ENCODE measurements at regions not wholly inside any gene's neighbourhood (a gene's known extent, or its start where the extent isn't known, plus 50 kb on each side); places are given as distances from the start of the nearest gene placed in this dataset.

DNA sequence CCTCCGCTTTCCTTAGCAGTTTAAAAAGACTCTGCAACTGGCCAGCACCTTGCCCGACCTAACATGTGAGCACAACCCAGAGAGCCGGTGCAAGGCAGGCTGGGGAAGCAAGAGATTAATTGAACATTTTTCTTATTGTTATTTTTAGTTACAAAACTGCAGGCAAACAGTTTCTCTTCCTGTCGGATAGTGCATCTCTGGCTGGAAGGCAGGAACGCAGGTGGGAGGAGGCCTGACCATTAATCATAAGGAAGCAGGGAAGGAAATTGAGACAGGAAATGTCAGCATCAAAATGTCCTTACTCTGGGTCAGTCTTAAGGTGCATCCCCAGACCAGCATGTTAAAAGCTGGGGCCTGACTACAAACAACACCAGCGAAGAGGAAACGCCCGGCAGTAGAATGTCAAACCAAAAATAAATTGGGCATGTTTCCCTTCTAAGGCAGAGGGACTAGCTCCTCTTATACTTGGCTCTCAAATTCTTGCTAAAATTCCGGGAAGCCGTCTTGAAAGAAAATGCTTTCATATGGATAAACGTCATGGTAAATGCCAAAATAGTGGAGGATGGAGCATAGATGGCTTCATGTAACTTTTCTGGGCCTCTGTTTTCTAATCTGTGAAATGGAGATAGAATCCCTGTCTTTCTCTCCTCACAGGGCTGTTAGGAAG, 226.8 kb downstream of the RAP2A start:
- Histone ChIP-seq H3K27me3 (no peaks in the 10 kb centered on the region), H3K9me3 (no peaks in the 10 kb centered on the region), H3K4me3 (no peak overlapping the region), H3K4me1 (no peaks in the 10 kb centered on the region), H3K27ac (no peak overlapping the region), H3K36me3 (no peaks in the 10 kb centered on the region)
- no peak for DNase-seq
- 51 to 66% methylated on average over 11 of the region's 11 CpGs for WGBS, 2 donors
- no peak for ATAC-seq
- TF ChIP-seq, protein P1, sequence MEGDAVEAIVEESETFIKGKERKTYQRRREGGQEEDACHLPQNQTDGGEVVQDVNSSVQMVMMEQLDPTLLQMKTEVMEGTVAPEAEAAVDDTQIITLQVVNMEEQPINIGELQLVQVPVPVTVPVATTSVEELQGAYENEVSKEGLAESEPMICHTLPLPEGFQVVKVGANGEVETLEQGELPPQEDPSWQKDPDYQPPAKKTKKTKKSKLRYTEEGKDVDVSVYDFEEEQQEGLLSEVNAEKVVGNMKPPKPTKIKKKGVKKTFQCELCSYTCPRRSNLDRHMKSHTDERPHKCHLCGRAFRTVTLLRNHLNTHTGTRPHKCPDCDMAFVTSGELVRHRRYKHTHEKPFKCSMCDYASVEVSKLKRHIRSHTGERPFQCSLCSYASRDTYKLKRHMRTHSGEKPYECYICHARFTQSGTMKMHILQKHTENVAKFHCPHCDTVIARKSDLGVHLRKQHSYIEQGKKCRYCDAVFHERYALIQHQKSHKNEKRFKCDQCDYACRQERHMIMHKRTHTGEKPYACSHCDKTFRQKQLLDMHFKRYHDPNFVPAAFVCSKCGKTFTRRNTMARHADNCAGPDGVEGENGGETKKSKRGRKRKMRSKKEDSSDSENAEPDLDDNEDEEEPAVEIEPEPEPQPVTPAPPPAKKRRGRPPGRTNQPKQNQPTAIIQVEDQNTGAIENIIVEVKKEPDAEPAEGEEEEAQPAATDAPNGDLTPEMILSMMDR (IDR thresholded peaks at IDR 0.05) = no peak
- intact Hi-C loops (cut with DNase I) = no loop called here
- FAIRE-seq = no peak

DNA sequence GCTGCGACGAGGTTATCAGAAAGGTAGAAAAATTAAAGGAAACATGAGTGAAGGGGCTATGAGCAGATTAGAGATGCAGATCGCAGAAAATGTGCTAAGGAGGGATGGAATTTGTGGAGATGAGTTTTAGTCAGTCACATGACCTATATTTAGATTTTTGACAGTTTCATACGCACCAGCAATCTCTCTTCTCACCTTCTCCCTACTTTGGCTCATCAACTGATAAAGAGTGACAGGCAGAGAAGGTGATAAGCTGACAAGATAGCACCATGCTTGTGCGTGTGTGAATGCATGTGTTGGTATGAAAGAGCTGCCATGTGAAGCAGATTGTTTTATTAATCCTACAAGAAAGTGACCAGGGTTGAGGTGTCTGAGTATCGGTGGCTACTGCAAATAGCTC, 252.6 kb downstream of the RAP2A start:
- no peak for ATAC-seq
- intact Hi-C loops (cut with DNase I) = no loop called here
- Histone ChIP-seq H3K9me3 (no peaks in the 10 kb centered on the region), H3K27ac (no peak overlapping the region), H3K4me3 (no peak overlapping the region), H3K36me3 (no peaks in the 10 kb centered on the region), H3K27me3 (no peaks in the 10 kb centered on the region), H3K4me1 (no peaks in the 10 kb centered on the region)
- DNase-seq = no peak
- 47 to 57% methylated on average over 6 of the region's 6 CpGs for WGBS, 2 donors
- TF ChIP-seq, protein P1 (IDR thresholded peaks at IDR 0.05) = no peak
- no peak for FAIRE-seq

DNA sequence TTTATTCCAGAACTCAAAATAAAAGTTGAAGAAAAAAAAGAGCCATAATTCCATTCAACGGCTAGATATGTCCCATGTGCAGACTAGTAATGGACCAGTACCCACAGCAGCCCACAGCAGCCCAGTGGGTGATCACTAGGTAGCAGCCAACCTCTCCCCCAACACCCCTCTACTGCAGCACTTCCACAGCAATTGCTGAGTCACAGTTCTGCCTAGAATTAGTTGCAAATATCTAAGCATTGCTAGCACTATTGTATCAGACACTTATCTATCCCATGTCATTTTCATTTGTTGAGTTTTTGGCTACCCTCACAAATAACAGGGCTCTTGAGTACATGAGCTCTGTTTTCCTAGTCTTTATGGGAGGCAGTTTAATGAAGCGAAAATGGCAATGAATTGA, 258.7 kb downstream of the RAP2A start:
- no peak for DNase-seq
- no peak for FAIRE-seq
- ATAC-seq = no peak
- intact Hi-C loops (cut with DNase I) = no loop called here
- WGBS, 2 donors = 66 to 69% methylated on average over 2 of the region's 2 CpGs
- Histone ChIP-seq H3K4me1 (no peaks in the 10 kb centered on the region), H3K27ac (no peak overlapping the region), H3K4me3 (no peak overlapping the region), H3K9me3 (no peaks in the 10 kb centered on the region), H3K36me3 (no peaks in the 10 kb centered on the region), H3K27me3 (no peaks in the 10 kb centered on the region)
- TF ChIP-seq, protein P1 (IDR thresholded peaks at IDR 0.05) = no peak

DNA sequence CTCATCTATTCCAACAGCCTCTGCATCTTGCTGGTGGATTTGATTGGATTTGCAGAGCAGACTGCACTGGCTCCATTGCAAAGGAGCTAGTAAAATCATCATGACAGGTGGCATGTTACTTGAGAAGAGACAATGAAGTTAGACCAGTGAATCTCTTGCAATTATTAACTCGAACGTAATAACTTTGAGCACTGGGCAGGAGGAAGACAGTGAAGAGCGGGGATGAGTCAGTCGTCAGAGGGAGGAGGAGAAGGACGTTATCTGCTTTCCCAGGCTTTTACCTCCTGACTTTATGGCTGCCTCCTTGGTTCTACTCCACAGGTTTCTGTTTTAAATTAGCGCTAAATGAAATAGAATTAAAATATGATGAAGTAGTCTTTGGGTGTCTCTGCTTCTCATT, 257.8 kb upstream of the IPO5 start:
- H3K36me3 ChIP-seq = no peaks in the 10 kb centered on the region
- H3K4me1 ChIP-seq = no peaks in the 10 kb centered on the region
- TF ChIP-seq, protein P1 (IDR thresholded peaks at IDR 0.05) = no peak
- H3K4me3 ChIP-seq = no peak overlapping the region
- no peak for ATAC-seq
- no peak for DNase-seq
- intact Hi-C loops (cut with DNase I) = no loop called here
- no peaks in the 10 kb centered on the region for H3K27me3 ChIP-seq
- FAIRE-seq = no peak
- H3K27ac ChIP-seq = no peak overlapping the region
- WGBS, 2 donors = 60 to 65% methylated on average over 6 of the region's 6 CpGs
- no peaks in the 10 kb centered on the region for H3K9me3 ChIP-seq

DNA sequence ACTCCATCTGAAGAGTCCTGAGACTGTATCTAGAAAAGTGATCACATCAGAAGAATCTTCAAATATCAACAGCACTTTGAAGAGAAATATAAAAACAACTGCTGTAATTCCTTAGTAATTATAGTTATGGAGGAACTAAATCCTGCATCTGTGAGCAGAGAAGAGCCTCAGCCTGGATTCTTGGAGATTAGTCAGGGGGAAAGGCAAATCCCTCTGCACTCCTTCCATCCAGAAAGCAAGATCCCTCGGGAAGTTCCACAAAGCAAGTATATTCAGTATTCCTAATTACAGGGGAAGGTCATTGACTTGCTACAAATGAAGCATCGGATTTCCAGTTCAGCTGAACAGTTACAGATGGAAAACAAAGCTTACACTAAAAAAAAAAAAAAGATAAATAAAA, 256.6 kb upstream of the IPO5 start:
- Histone ChIP-seq H3K4me3 (no peak overlapping the region), H3K36me3 (no peaks in the 10 kb centered on the region), H3K9me3 (no peaks in the 10 kb centered on the region), H3K4me1 (no peaks in the 10 kb centered on the region), H3K27me3 (no peaks in the 10 kb centered on the region), H3K27ac (no peak overlapping the region)
- intact Hi-C loops (cut with DNase I) = no loop called here
- FAIRE-seq (no peak), ATAC-seq (no peak), DNase-seq (no peak)
- WGBS, 2 donors = 53 to 69% methylated on average over 2 of the region's 2 CpGs
- TF ChIP-seq, protein P1 (IDR thresholded peaks at IDR 0.05) = no peak

All from pancreas (tissue), 10 donors.